NCI-H1930 (cell line): ENCODE measurements at regions not wholly inside any gene's neighbourhood (a gene's known extent, or its start where the extent isn't known, plus 50 kb on each side); places are given as distances from the start of the nearest gene placed in this dataset.

Experiments used
- DNase-seq, 2 experiments: peaks; one replicate each; lab custom pipeline; 2025; lab: John Stamatoyannopoulos, UW

GRCh38 chr19:28977826-28978225 is 235.1 kb downstream of the UQCRFS1 start:
- no peak for DNase-seq

- DNase-seq, result no peak
Measured at GRCh38 chr19:28972058-28972852, 240.7 kb downstream of the UQCRFS1 start.

- no peak for DNase-seq
Measured at GRCh38 chr19:28971513-28971912, 241.4 kb downstream of the UQCRFS1 start.

- DNase-seq, result no peak
Measured at GRCh38 chr19:28971049-28971448, 241.9 kb downstream of the UQCRFS1 start.

- no peak for DNase-seq
Measured at GRCh38 chr19:28968721-28969120, 244.2 kb downstream of the UQCRFS1 start.

- no peak for DNase-seq
Measured at GRCh38 chr19:28966737-28967399, 246.1 kb downstream of the UQCRFS1 start.

GRCh38 chr19:28964500-28964899 is 248.5 kb downstream of the UQCRFS1 start:
- no peak for DNase-seq

- DNase-seq, result no peak
Measured at GRCh38 chr19:28963486-28964250, 249.3 kb downstream of the UQCRFS1 start.

- DNase-seq, result no peak
Measured at GRCh38 chr19:28961772-28962500, 251.0 kb downstream of the UQCRFS1 start.

- no peak for DNase-seq
Measured at GRCh38 chr19:28960986-28961705, 251.8 kb downstream of the UQCRFS1 start.

- DNase-seq, result no peak
Measured at GRCh38 chr19:28960586-28960985, 252.4 kb downstream of the UQCRFS1 start.

- no peak for DNase-seq
Measured at GRCh38 chr19:28956961-28957360, 256.0 kb downstream of the UQCRFS1 start.

- DNase-seq, result no peak
Measured at GRCh38 chr19:28956421-28956820, 256.5 kb downstream of the UQCRFS1 start.

- DNase-seq, result no peak
Measured at GRCh38 chr19:28949535-28949934, 263.4 kb downstream of the UQCRFS1 start.

GRCh38 chr19:28949027-28949426 is 263.9 kb downstream of the UQCRFS1 start:
- DNase-seq, result no peak

- DNase-seq, result no peak
Measured at GRCh38 chr19:28948566-28948965, 264.4 kb downstream of the UQCRFS1 start.

- DNase-seq, result no peak
Measured at GRCh38 chr19:28948026-28948425, 264.9 kb downstream of the UQCRFS1 start.

GRCh38 chr19:28943651-28944050 is 269.3 kb downstream of the UQCRFS1 start:
- no peak for DNase-seq

GRCh38 chr19:28941833-28942232 is 271.1 kb downstream of the UQCRFS1 start:
- DNase-seq, result no peak

- DNase-seq, result no peak
Measured at GRCh38 chr19:28940751-28941500, 272.0 kb downstream of the UQCRFS1 start.

- no peak for DNase-seq
Measured at GRCh38 chr19:28939236-28939635, 273.7 kb downstream of the UQCRFS1 start.
